GM19351 (cell line): ENCODE measurements at regions not wholly inside any gene's neighbourhood (a gene's known extent, or its start where the extent isn't known, plus 50 kb on each side); places are given as distances from the start of the nearest gene placed in this dataset.
"Not testable (repeated sequence)": the region's sequence is repeated elsewhere in the genome, so short reads cannot be mapped to it uniquely, and the experiment has no call there.

ENCODE experiments used
- ATAC-seq: cut with Tn5 transposase; IDR thresholded peaks from one replicate; pipeline ENCODE4 v1.9.1; 2021; ENCODE audit warnings: mild to moderate bottlenecking, moderate library complexity; ENCODE audit not compliant: unreplicated experiment

DNA sequence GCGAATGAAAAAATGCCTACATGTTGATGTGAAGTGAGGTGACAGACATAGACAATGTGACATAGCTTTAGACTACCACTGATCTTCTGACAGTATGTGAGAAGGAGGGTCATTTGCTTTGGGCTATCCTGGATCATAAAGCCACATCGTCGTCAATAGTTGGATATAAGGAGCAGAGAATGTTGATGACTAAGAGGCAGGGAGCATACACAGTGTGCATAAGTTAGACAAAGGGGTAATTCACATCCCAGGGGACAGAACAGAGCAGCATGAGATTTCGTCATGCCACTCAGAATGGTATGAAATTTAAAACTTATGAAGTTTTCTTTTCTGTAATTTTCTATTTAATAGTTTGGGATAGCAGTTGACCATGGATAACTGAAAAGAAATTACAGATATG is 403.2 kb downstream of the DSC3 start:
- ATAC-seq: no peak

DNA sequence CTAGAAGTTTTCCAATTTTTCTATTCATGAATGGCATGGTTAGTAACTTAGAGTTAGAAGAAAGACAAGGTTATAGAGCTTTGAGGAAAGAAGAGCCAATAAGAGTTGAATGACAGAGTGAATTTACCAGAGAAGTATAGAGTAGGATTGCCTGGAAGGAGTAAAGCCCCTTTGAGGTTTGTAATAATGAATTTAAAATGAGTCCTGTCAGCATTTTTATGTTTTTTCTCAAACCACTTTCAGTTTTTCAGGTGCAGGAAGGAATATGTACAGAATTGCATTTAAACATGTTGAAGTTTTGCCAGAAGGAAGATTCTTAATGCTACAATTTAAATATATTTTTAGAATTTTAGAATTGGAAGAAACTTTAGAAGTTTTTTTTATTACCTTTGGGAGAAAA is 408.3 kb downstream of the DSC3 start:
- ATAC-seq: no peak

DNA sequence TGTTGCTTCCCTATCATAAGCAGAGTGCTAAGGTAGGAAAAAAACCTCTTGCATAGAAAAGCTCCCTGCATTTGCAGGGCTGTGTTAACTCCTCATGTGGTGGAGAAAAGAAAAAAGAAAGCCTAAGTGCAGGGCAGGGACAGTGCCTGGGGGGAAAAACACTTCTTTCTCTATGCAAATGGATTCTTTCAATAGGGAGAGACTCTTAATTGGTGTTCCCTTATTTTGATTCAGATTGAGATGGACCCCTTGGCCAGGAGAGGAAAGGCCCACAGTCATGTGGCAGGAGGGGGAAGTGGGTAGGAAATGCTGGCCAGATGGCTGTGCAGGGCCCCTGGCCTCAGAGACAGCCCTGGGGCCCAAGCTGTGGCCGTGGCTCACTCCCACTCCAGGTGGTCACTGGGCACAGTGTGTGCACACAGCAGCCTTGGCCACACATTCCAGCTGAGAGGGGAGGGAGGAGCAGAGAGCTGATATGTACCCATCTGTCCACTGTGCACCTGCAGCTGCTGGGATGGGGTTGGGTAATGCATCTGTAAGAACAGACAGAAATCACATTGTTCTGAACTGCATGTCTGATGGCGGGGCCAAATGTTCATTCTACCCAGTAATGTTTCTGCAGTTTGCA is 410.4 kb downstream of the DSC3 start:
- no peak for ATAC-seq

DNA sequence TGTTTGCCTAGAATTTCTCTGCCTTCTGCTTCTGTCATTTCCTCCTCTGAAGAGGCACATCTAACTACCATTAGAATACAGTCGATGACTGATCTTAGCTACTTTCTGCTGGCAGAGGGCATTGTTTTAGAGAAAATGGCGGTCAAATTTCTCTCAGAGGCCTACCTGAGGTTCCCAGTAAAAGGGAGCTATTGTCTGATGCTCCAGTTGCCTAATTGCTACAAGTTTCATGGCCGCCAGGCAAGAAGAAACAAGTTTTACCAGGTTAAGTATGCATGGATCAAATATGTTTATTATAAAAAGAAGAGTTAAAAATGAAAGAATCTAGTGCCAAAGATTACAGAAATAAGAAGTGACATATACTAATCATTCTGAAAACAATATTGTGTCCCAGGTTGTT is 416.6 kb downstream of the DSC3 start:
- ATAC-seq: no peak

DNA sequence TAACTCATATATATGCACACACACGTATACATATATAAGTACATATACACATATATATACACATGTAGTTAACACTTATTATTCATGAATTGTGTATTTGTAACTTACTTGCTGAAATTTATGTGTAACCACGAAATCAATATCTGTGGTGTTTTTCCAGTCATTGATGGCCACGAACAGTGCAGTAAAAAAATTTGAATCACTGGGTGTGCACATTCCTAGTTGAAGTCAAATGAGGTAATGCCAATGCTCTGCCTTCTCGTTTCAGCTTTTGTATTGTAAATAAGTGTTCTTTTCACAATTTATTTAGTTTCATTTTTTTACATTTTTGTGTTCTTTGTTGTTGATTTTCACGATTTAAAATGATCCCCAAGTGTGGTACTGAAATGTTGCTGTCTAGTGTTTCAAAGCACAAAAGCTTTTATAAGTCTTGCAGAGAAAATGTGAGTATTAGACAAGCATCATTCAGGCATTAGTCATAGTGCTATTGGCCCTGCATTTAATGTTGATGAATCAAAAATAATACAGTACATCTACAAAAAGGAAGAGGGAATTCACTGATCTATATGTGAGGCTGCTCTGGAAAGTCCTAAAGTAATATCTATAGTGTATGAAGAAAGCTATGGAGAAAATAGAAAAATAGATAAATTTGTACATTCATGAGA is 419.0 kb downstream of the DSC3 start:
- ATAC-seq: no peak

DNA sequence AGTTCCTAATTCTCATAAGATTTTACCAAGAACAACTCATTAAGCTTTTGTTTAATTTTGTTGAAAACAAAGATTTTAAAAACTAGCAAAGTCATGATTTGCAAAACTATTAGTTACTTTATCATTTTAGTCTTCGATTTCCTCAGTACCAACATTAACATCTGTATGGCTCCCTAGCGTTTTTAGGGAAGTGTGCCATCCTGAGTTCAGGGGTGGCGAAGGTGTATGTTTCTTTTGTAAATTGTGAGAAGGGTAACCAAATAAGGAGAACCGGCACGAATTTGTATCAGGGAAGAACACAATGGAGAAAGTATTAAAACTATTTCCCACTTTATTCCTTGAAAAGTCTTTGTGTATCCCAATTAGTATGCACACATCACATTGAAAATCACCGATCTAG is 419.9 kb downstream of the DSC3 start:
- ATAC-seq: no peak

DNA sequence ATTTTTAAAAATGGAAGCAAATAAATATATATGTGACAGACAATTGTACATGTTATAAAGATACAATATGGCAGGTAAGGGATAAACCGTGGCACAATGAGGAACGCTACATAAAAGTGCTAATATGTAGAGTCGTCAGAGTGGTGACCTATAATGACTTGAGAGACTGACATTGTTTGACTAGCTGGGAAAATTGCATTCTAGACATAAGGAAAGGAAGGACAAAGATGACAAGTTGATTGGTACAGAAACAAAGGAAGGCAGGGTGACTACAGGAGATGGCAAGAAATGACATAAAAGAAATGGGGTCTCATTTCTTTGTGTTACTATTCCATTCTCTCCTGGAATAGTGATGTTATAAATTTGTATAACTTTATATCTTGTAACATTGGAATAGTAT is 420.4 kb downstream of the DSC3 start:
- ATAC-seq: no peak

DNA sequence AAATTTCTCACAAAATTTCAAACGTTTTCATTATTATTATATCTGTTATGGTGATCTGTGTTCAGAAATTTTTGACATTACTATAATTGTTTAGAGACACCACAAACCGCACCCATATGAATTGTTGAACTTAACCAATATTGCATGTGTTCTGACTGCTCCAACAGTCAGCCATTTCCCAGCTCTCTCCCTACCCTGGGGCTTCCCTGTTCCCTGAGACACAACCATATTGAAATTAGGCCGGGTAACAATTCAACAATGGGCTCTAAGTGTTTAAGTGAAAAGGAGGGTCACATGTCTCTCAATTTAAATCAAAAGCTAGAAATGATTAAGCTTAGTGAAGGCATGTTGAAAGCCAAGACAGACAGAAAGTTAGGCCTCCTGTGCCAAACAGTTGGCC is 424.0 kb downstream of the DSC3 start:
- ATAC-seq: no peak

DNA sequence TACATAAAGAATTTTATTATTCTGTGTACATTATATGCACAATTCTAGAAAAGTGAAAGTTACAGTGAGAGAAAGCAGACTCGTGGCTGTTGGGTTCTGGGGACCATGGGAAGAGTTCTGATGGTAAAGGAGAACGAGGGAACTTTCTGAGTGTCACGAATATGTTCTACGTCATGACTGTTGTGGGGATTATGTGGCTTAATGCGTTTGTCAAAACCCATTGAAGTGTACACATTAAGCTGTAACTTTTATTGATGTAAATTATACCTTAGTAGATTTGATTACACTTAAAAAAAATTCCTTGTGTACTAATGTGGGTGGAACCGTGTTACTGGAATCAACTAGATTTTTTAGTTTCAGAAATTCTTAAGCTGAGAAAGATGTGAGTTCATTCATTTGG is 426.1 kb downstream of the DSC3 start:
- no peak for ATAC-seq

DNA sequence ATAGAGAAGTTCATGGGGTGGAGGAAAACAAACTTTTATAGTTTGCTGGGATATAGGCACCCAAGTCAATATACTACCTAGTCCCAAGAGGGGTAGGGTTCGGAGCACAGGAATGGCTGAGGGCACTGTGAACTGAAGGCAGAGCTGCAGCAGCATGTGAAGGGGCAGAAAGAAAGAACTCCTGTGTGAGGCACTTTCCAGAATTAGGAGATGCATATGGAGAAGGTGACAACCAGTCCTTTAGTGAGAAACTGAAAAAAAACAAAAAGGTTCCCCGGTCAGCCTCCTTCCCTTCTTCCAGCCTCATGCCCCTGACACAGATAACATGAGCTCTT is 429.1 kb downstream of the DSC3 start:
- ATAC-seq: no peak

DNA sequence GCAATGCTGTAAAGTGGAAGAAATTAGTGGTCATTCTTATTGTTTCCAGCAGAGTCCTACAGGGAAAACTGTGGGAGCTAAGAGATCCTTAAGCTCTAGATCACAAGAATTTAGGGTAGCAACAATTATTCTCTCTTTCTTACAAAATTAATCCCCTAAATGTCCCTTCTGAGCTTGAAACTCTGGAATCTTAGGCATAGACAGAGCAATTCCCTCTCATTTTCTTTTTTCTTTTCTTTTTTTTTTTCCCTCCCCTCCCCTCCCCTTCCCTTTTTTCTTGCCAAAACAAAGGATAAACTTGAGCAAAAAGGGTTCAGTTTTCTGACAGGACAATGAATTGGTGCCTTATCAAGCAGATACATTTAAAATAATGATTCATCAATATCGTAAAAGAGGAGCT is 441.0 kb downstream of the DSC3 start:
- ATAC-seq: no peak

DNA sequence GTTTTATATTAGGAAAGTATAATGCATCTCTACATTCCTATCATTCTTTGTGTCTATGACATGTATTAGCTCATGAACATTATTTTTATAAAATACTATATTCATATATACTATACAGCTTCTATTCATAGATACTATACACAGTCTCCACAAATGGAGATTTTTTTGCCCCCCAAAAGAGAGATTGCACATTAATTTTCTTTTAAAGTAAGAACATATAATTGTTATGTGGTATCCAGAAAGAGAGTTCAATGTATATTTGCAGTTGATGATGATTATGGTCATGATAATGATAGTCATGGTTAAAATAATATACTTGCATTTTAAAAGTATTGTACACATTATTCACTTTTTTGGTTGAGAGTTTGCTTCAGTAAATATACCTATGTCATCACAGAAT is 445.3 kb downstream of the DSC3 start:
- no peak for ATAC-seq

DNA sequence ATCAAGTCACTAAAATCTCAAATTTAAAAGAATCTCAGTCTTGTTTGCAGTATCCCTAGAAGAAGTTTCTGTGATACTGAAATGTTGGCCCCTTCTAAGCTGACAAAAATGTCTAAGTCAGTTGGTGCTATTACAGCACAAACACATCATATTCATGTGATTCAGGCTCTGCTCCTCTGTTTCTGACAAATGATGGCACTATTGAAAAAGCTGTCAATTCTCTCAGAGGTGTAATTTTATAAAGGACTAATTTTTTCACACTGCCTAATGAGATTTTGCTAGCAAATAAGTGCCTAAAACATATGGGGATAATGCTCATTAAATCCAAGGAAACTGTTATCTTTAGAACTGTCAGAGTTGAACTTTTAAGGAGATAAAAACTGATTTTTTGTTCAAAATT is 445.9 kb downstream of the DSC3 start:
- ATAC-seq: no peak

DNA sequence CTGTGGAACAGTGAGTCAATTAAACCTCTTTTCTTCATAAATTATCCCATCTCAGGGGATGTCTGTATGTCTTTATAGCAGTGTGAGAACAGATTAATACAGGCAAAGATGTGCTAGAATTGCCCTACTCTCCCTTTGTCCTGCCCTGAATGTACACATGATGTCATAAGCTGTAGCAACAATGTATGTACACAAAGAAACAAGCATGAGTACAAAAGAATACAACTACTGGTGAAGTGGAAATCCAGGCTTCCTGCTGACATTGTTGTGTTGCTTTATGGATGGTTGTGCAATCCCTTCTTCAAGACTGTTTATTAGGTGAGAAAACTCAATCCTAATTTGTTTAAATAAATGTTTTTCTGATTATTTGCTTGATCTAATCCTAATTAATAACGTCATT is 446.6 kb downstream of the DSC3 start:
- no peak for ATAC-seq

DNA sequence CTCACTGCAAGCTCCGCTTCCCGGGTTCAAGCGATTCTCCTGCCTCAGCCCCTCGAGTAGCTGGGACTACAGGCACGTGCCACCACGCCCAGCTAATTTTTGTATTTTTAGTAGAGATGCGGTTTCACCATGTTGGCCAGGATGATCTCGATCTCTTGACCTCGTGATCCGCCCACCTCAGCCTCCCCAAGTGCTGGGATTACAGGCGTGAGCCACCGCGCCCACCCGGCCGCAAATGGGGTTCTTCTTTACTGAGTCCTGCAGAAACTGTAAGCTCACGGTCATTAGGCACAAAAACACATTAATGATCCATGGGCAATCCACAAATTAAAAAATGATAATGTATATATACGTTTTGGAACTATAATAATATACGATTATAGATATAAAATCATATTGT is 447.6 kb downstream of the DSC3 start:
- ATAC-seq: not testable (repeated sequence)

DNA sequence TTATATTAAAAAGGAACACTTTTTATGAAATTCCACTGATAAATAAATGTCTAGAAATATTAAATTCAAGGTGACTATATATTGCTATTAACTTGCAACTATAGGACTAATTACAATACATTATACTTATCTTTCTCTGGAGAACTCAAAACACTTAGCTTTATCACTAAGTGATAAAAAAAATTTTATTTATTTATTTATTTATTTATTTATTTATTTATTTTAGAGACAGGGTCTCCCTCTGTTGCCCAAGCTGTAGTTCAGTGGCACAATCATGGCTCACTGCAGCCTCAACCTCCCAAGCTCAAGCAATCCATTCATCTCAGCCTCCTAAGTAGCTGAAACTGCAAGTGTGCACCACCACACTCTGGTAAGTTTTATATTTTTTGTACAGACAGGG is 451.1 kb downstream of the DSC3 start:
- no peak for ATAC-seq

DNA sequence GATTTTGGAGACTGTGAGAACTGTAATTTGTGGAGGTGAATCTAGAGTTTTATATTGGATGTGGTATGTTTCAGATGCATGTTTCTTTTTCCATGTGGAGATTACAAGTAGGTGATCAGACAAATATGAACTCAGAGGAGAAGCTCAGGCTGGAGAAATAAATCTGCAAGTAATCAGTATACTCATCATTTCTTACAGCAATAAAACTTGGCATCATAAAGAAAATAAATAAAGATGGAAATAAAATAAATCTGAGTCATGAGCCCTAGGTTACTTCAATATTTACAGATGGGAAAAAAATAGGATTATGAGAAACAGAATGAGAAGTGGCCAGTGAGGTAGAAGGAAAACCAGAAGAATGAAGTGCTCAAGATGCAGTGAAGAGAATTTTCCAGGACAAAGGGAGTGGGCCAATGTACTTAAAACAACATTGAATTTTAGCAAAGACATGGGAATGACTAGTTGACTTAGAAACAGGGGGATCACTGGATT is 453.8 kb downstream of the DSC3 start:
- no peak for ATAC-seq

DNA sequence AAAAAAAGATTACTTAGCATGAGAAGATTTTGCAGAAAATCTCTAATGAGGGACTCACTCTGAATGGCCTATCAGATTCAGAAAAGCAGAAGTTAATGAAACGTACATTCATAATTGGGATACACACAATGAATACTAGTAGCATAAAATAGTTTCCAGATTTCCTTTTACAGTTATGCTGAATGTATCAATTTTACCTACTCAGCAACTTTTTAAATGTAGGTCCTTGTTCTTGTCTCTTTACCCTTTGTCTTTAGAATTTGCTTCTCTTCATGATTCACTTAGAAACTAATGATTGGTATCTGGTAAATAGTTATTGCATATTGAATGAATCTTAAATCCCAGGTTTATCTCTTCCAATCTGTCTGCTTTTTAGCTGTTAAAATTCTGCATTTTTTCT is 458.8 kb downstream of the DSC3 start:
- ATAC-seq: no peak

DNA sequence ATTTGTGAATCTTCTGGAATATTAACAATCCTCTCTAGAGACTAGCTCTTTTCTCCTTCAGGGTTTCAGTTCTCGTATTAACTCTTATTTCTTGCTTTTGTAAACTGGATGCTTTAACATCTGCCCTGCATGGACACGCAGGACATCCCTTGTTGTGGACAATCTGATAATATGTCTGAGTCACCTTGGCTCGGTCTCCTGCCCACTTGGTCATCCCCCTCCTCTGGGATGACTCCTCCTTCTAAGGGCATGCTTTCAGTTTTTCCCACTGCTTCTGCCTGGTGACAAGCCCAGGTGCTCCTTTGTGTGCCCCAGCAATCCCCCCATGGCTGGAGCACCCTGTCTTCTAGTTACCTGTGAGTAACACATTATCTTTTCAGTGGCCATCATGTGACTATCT is 460.5 kb downstream of the DSC3 start:
- no peak for ATAC-seq

DNA sequence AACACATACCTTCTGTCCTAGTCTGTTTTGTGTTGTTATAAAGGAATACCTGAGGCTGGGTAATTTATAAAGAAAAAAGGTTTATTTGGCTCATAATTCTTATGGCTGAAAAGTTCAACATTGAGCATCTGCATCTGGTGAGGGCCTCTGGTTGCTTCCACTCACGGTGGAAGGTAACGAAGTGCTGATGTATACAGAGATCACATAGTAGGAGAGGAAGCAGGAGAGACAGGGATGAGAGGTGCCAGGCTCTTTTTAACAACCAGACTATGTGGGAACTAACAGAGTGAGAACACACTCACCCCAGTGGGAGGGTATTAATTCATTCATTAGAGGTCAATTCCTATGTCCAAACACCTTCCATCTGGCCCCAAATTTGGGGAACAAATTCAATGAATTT is 463.8 kb downstream of the DSC3 start:
- no peak for ATAC-seq

DNA sequence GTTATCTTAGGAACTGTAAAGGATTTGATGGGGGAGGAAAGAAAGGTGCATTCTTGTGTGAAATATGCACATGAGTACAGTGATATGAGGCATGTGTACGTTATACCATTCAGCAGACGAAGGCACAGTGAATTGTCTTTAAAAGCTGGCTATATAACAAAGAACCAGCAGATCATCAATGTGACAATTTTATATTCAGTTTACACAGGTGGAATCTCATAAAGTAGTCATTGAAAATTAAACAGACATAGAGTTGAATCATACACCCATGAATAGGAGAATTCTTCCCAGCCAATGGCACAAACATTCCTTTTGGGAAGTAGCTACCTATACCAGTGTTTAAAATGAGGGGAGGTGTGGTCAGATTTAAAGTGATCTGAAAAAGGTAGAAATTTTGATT is 470.3 kb downstream of the DSC3 start:
- ATAC-seq: no peak

DNA sequence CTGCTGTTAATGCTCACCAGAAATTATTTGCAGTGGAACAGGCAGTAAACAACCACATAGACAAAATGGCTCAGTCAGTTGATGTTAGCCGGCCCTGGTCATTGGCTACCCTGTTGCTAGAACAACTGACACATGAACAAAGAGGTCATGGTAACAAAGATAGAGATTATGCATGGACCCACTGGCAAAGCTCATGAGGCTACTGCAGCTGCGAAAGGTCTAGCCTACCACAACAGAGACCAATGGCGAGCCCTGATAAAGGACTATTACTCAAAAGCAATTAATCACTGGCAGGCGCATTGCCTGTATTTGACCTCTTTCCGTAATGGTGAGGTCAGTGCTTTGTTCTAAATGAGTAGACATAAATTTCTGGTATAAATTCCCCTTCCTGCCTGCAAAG is 474.2 kb downstream of the DSC3 start:
- no peak for ATAC-seq

DNA sequence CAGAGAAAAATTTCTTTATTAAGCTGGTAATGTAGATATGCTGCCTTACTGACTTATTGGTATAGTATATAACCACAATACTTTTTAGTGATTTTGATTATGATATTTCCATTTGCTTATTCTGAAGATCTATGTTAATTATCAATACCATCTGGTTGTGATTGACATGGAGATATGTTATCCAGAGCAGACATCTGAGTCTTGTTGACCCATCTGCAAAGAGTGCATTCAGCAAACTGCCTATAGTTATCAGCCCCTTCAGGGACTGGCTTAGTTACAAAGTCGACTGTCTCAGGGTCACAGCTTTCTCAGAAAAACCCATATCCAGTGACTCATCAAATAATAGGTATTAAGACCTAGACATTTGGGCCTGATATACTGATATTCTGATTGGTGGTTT is 475.7 kb downstream of the DSC3 start:
- ATAC-seq: no peak
